ENCODE measurements at regions not wholly inside any gene's neighbourhood (a gene's known extent, or its start where the extent isn't known, plus 50 kb on each side); places are given as distances from the start of the nearest gene placed in this dataset.
"Not testable (repeated sequence)": the region's sequence is repeated elsewhere in the genome, so short reads cannot be mapped to it uniquely, and the experiment has no call there.

- ATAC-seq (no peak), DNase-seq (ENCODE audit: low spot score) (no peak)
Observed at GRCh38 chr6:163707387-163708355, 293.2 kb downstream of the QKI start.

DNA sequence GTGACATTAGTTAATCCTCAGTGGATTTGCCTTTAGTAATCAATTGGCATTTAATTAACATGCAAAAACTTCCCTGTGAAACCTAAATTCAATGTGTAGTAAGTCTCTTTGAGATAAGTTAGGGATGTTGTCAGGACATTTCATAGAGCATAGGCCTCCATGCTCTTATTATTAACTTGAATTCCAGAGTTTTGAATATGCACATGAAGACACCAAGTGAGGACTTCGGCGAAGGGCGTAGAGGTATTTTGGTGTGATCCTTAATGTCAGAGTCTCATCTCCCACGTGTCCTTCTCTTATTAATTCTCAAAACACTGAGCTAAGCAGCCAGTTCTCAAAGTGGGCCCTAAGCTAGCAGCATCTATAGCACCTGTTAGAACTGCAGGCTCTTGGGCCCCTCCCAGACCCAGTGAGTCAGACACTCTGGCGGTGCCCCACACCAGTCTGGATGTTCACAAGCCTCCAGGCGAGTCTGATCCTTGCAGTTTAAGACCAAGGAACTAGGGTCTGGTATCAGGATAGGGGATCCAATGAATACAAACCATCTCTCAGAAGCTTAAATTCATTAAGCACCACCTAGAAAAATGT lies 292.1 kb downstream of the QKI start:
- DNase-seq (ENCODE audit: low spot score) (no peak), ATAC-seq (no peak)

- ATAC-seq, result no peak
- no peak for DNase-seq (ENCODE audit: low spot score)
Observed at GRCh38 chr6:163705923-163706322, 291.4 kb downstream of the QKI start.

DNA sequence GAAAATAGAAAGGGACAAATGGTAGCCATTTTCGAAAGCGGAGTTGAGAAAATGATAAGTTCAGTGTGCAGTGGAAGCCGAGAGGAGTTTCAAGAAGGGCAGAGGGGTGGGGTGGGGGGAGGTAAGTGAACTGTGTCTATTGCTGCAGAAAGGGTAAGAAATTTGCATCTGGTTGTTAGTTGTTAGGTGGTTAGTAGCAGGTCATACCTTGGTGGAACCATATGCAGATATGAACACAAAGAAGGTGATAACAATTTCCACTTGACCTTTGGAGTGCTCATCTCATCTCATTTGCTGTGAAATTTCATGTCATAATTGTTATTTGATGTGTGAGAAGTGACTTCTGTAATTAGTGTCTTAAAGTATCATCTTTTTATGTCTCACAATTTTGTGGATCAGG lies 288.2 kb downstream of the QKI start:
- ATAC-seq (no peak), DNase-seq (ENCODE audit: low spot score) (no peak)

- ATAC-seq (no peak), DNase-seq (ENCODE audit: low spot score) (no peak)
Observed at GRCh38 chr6:163701762-163702161, 287.2 kb downstream of the QKI start.

DNA sequence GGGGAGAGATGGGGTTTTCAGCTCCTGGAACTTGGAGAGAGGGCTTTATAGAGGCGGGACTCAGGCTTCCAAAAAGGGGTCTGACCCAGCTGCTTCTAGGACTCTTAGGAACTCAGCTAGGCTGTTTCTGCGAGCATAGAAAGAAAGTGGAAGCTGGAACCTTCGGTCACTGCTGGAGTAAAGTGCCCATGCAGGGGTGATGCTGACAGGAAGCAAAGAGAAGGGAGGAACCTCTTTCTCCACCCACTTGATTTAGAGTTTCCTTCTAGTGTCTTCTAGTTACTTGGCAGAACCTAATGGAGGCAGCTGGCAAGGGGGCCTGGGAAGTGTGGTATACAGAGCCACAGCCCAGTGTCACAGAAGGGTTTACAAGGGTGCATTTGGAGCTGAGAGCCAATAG lies 283.6 kb downstream of the QKI start:
- ATAC-seq, result no peak

GRCh38 chr6:163696311-163696710 lies 281.8 kb downstream of the QKI start:
- not testable (repeated sequence) for DNase-seq (ENCODE audit: low spot score); ATAC-seq

More for the DNA sequence above, 283.6 kb downstream of the QKI start:
- no peak for DNase-seq (ENCODE audit: low spot score)

GRCh38 chr6:163695414-163695864 lies 280.9 kb downstream of the QKI start:
- no peak for ATAC-seq
- no peak for DNase-seq (ENCODE audit: low spot score)

DNA sequence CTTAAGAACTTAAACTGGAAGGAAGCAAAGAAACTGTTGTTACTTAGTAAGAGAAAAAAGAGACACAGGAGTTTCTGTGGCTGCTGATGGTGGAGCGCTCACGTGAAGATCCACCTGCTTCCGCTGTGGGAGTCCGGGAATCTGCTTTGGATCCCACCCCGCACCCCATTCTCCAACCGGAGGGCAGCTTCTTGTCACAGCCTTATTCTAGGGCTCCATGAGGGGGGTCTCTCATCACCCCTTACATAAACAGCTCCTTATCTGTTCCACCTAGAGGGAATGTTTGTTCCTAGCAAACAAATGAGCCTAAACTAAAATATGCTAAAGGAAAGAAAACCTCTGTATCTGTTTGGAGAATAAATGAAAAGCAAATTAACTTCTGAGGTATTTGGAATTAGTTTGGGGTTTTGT lies 280.5 kb downstream of the QKI start:
- DNase-seq (ENCODE audit: low spot score) (no peak), ATAC-seq (no peak)

- DNase-seq (ENCODE audit: low spot score) (no peak), ATAC-seq (no peak)
Observed at GRCh38 chr6:163694072-163694471, 279.6 kb downstream of the QKI start.

DNA sequence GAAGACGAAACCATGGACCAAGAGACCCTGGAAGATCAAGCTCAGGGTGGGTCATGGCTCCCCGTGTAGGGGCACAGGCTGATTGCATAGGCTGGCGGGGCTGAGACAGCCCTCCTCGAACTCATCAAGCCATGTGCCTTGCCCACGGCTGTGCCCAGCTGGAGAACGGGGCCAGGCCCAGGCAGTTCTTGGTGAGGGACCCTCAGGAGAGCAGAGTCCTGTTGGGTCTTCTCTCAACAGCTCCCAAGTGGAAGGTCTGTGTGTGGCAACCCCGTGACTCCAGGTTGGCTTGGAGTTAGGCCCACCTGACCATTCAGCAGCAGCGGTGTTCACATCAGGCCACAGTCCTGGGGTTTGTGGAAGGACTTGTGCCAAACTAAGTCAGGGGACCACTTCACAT lies 276.5 kb downstream of the QKI start:
- DNase-seq (ENCODE audit: low spot score) (no peak), ATAC-seq (no peak)

- ATAC-seq, result no peak
Observed at GRCh38 chr6:163688739-163689362, 274.3 kb downstream of the QKI start.

GRCh38 chr6:163687075-163687474 lies 272.6 kb downstream of the QKI start:
- ATAC-seq, result no peak
- DNase-seq (ENCODE audit: low spot score), result no peak

More at GRCh38 chr6:163688739-163689362, 274.3 kb downstream of the QKI start:
- no peak for DNase-seq (ENCODE audit: low spot score)

DNA sequence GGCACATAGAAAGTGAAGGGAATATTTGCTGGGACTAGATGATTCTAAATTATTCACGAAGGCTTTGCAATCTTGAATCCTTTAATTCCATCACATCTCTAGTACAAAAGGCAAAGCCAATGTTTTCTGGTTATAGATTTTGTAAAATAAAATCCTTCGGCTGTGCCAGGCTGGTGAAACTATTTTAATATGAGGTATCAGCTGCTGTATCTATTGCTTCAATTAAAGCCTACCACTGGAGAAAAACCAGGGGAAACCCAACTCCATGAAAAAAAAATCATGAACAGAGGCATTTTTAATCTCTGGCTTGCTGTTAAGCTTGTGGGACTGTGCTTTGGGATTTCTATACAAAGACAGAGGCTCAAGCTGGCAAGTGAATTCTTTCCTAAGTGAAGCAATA lies 271.8 kb downstream of the QKI start:
- ATAC-seq, result no peak
- no peak for DNase-seq (ENCODE audit: low spot score)

DNA sequence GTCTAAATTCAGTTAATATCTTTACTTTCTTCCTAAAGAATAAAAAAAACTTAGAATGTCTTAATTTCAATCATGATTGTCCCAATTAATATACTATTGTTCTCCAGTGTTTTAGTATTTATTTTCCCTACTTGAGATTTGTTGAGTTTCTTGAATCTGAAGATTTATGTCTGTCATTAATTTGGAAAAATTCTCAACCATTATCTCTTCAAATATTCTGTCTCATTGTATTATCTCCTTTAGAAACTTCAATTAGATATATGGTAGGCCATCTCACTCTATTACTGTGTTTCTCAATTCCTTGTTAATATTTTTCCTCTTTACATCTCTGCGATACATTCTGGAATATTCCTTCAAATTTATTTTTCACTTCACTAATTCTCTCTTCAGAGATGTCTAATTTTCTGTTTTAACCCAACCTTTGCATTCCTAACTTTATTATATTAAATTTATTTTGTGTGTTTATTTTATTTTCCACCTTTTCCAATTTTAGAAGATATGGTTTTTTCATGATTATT lies 268.6 kb downstream of the QKI start:
- DNase-seq (ENCODE audit: low spot score), result no peak
- ATAC-seq, result no peak

DNA sequence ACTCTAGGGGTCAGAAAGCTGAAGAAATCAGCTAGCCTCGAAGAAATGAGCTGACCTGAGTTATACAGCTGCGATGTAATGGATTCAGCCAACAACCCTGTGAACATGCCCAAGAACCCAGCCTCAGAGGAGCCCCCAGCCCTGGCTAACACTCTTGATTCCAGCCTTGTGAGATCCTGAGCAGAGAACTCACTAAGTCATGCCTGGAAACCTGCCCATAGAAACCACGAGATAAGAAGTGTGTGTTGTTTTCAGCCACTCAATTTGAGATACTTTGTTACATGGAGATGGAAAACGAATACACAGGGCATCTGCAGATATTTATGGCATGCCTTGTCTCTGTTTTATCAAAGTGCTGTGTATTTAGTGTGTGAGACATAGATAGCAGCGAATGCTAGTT lies 265.2 kb downstream of the QKI start:
- DNase-seq (ENCODE audit: low spot score), result no peak
- peak; percentile 46 for ATAC-seq

DNA sequence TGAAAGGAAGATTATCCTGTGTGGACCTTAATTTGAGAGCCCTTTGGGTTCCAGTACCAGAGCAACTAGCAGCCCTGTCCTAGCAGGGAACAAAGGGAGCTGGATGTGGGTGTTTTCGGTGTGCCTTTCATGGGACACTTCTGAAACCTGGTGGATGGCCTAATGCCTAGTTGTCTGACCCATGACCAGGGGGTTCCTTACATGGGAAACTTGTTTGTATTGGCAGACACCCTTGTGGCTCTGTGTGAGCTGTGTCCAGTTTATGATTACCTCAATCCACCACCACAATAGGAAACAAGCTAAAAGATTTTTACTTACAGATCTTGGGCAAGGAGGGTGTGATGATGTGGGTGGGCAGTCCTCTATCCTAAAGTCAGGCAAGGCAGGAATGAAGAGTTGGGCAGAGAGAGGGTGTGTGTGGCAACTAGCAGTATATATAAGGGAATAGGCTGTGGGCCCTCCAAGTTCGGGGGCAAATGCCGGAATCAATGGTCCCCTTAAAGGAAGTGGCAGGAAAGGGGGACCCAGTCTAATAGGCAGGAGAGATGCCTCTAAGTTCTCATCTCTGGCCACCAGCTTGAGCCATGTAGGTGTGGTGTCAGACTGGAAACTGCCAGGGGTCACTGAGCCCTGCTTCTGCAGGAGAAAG lies 264.6 kb downstream of the QKI start:
- peak; percentile 99 for ATAC-seq
- peak; percentile 69 for DNase-seq (ENCODE audit: low spot score)

DNA sequence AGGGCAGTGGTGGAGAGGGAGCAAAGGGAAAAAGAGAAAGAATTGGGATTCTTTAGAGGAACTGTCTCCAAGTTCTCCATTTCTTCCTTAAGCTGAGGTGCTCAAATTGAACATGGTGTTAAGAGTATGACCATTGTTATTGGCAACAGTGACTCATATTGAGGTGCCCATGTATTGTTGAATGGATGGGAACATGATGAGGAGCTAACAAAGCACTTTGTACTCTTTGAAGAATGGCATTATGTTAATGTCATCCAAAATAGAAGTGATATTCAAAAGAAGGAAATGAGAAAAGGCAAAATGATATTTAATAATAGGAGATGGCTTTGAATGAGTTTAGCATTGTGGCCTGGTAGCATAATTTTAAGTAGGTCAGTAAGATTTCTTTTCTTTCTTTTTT lies 261.1 kb downstream of the QKI start:
- ATAC-seq (no peak), DNase-seq (ENCODE audit: low spot score) (no peak)

- ATAC-seq, result no peak
Observed at GRCh38 chr6:163672710-163673109, 258.2 kb downstream of the QKI start.

GRCh38 chr6:163671791-163672190 lies 257.3 kb downstream of the QKI start:
- ATAC-seq (no peak), DNase-seq (ENCODE audit: low spot score) (no peak)

More at GRCh38 chr6:163672710-163673109, 258.2 kb downstream of the QKI start:
- DNase-seq (ENCODE audit: low spot score), result no peak

DNA sequence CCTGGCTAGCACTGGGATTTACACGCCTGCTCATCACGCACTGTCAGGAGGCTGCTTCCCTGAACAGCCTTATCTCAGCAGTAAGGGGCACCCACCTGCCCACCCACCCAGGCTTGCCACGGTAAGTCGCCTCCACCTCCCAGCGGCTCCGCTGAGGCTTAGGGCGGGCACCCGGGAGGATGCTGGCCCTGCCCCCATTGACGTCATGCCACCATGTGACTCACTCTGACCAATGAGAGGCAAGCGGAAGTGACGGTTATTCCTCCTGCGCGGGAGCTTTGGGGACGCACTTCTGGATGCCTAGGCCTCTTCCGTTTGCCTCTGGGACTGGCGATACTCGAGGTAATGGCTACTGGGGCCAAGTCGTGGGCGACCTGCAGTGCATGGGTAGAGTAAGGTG lies 256.8 kb downstream of the QKI start:
- no peak for ATAC-seq
- DNase-seq (ENCODE audit: low spot score), result no peak

Data from left lobe of liver (tissue), 2 donors.